ENCODE measurements at regions not wholly inside any gene's neighbourhood (a gene's known extent, or its start where the extent isn't known, plus 50 kb on each side); places are given as distances from the start of the nearest gene placed in this dataset.

GRCh38 chr12:107522692-107523477 lies 162.7 kb upstream of the PWP1 start (continued):
- TF ChIP-seq KDM4A (IDR thresholded peaks at IDR 0.05; ENCODE audit: low read depth, low read length, severe bottlenecking) (no peak), GABPA (IDR thresholded peaks at IDR 0.05; ENCODE audit: borderline replicate concordance, insufficient read depth, low read length) (no peak), KDM5A (IDR thresholded peaks at IDR 0.05; ENCODE audit: low read length) (no peak), TAF1 (IDR thresholded peaks at IDR 0.05; ENCODE audit: low read depth, low read length) (no peak), HDAC2 (IDR thresholded peaks at IDR 0.05; ENCODE audit: borderline replicate concordance in 1 of 2, low read depth in 2 of 2, low read length in 2 of 2) (no peak)

Measured in H1 (cell line).